EH (cell line): ENCODE measurements at regions not wholly inside any gene's neighbourhood (a gene's known extent, or its start where the extent isn't known, plus 50 kb on each side); places are given as distances from the start of the nearest gene placed in this dataset.
A peak's percentile ranks its signal among the peaks of the same experiment; 100 is the strongest.

Experiments used
- DNase-seq: peaks from one replicate; pipeline ENCODE4 v3.0.0-alpha.2; 2015; ENCODE audit warnings: low read depth

- DNase-seq, result no peak
Observed at GRCh38 chr2:238688193-238689153, 159.4 kb upstream of the TWIST2 start.

- DNase-seq, result no peak
Observed at GRCh38 chr2:238689331-238689730, 158.6 kb upstream of the TWIST2 start.

DNA sequence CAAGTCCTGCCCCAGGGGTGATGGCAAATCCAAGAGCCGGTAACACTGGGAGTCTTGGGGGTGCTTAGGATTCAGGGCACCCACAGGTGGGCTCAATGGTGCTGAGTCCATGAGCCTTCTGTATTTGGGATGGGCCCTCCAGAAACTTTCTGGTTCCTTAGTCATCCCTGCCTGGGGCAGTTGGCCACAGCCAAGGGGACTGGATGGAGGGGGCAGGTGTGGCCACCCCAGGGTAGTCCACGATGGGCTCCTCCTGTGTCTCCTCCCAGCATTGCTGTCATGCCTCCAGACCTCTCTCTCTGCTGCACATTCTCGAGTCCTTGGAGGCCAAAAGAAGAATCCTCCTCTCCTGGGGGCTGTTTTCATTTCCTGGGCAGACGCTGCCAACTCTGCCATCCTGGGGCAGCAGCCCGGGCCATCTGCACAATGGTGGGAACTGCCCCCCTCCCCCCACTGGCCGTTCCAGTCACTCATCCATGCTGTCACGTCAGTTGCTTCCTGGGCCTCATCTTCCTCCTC lies 158.0 kb upstream of the TWIST2 start:
- no peak for DNase-seq

GRCh38 chr2:238690511-238690910 lies 157.4 kb upstream of the TWIST2 start:
- no peak for DNase-seq

- DNase-seq, result peak; percentile 32
Observed at GRCh38 chr2:238691596-238692491, 156.0 kb upstream of the TWIST2 start.

DNA sequence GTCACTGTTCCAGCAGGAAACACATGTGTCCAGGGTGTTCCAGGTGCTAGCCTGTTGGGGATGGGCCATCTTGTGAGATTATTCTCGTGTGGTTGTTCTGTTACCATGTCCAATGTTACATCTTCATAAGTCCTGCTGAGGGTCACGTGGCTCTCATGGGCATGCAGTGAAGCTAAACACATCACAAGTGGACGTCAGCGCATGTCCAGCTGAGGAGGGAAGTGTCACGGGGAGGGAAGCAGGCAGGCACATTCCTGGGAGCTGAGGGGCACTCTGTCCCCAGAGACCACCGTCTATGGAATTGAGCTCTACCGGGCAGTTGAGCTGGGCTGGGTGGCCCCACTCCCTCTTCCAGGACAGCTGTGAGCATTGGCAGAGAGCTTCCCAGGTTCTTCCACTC lies 155.3 kb upstream of the TWIST2 start:
- no peak for DNase-seq

DNA sequence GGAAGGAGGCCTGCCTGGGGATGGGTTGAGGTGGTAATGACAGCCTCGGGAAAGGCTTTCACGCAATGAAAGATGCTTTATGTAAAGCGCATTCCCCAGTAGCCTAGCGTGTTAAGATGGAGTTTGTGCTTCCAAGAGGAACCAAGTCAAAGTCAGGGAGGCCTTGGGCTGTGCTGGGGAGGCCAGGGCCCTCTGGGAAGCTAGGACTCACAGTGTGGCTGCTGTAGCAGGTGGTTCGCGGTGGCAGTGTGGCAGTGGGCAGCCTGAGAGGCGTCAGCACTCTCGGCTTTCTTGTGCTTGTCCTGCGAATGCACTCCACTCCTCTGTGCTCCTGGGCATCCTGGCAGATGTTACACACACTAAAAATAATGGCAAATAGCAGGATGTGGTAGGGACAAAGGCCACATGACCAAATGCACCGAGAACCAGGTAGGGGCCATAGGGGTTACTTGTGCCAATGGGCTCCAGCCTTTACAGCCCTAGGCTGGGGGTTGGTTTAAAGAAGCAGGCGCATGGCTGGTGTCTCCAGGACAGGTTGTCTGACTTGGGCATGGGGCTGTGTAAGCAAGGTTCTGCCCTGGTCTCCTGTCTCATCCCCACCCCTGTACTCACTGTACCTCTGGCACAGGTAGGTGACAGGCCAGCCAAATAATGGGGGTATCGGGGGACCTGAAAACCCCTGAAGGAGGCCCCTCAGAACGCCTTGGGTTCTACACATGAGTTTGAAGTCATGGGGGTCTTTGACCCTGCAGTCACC lies 154.4 kb upstream of the TWIST2 start:
- no peak for DNase-seq

DNA sequence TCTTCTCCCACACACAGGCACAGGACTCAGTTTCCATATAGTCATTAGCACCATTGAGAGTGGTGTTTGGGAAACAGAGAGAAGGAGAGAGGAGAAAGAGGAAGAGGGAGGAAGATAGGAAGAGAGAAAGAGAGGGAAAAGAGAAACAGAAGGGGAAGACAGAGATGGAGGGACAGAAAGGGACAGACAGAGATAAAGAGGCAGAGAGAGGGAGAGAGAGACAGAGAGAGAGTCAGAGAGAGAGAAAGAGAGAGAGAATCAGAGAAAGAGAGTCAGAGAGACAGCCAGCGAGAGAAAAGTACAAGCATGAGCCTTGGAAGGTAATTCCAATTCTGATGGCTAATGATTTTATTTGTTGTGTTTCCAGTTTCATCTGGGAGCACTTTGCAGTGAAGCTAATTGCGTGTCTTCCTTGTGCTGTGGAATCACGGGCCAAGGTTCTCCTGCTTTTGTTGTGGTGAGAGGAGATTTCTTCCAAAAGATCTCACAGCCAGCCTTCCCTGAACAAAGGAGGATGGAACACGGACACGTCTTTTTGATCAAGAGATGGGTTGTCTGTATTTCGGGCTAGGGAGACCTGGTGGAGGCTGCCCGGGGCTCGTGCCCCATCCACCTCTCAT lies 153.6 kb upstream of the TWIST2 start:
- DNase-seq, result no peak

DNA sequence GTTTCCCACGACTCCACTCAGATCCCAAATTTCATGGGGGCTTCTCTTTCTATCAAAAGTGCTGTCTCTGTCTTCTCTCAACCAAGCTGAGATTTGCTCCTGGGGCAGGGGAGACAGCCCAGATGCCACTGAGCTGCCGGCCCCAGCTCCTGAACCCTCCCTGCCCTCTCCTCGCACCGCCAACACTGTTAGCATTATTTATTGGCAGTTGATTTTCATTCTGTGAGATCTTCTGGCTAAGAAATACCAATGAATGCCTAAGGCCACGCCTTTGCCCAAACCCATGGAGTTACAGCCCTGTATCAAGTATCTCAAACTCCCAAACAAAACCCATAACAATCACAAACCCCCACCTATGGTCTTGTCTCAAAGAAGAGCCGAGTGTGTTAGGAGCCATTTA lies 153.0 kb upstream of the TWIST2 start:
- DNase-seq, result no peak

DNA sequence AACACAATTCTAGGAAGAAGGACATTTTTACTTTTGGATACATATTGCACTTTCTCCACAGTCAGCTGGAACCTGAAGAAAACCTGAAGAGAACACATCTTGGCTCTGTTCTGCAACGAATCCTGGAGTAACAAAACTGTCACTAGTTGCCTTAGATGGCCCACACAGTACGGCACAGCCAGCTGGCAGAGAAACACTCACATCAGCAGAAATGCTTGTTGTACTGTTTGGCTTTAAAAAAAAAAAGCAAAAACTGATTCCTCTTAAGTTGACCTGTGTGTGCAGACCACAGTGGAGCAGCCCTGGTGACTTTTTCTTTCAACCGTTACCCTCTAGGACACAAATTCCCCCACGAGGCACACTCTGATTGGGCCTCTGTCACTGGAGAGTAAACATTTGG lies 152.3 kb upstream of the TWIST2 start:
- no peak for DNase-seq

DNA sequence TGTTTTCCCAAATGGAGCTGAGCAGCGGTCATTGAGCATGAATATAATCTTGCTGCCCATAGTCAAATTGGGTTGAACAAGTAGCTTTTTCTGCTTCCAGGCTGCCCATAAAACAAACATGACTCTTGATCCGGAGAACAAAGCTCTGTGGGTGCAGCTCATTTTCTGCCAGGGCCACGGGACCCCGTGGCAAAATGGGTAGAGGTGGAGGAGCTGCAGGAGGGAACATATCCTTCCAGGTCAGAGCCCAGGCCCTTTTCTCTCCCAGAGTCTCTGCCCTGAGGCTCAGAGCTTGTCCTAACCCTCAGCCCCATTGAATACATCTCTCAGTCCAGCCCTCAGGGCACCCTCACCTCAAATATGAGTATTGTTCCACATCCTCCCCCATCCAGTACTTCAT lies 151.6 kb upstream of the TWIST2 start:
- DNase-seq, result no peak

GRCh38 chr2:238696786-238697185 lies 151.1 kb upstream of the TWIST2 start:
- no peak for DNase-seq

- DNase-seq, result no peak
Observed at GRCh38 chr2:238697193-238698071, 150.5 kb upstream of the TWIST2 start.

DNA sequence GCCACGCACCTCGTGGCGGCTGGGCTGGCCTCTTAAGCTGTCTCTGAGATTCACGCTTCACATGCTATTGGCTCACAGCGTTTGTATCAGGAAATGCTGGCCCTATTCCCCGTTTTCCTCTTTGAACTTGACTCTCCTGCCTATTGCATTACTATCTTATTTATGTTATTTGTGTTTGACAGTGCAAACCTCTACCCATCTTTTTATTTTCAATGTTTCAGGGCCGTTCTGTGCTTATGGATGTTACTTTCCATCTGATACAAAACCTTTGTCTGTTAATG lies 149.9 kb upstream of the TWIST2 start:
- DNase-seq, result no peak

DNA sequence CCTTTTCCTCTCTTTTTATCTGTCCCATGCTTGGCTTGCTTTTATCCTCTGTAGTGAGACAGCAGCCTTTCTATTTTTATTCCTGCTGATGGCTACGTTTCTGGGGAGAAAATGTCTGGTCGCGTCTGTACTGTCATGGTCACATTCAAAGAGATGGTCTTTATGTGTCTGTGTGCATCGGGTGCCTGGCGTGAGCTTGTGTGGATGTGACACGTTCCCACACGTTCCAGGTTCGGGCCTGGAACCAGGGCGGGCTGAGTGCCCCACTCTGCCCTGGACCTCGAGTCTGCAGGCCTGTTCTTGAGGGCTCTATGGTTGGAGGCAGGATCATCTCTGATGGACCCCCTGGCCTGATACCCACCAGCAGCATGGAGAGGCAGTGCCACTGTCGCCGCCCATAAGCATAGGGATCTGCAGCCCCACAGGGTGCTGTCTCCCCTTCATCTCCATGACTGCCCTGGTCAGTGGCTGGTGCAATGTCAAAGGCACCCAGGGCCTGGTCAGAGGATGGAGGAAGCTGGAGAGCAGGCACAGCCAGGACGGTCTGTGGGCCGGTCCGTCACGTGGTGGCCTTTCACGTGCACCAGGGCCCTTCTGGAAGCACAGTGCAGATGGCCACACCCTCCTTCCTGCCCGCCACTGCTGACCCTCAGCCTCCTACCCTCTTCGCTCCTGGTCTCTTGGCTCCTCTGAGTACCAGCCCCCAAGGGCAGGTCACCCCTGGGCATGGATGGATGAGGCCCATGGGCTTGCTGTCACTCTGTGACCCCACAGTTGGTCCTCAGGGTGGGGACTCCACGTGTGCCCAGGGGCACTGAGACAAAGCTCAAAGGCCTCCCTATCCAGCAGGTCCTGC lies 149.2 kb upstream of the TWIST2 start:
- no peak for DNase-seq

DNA sequence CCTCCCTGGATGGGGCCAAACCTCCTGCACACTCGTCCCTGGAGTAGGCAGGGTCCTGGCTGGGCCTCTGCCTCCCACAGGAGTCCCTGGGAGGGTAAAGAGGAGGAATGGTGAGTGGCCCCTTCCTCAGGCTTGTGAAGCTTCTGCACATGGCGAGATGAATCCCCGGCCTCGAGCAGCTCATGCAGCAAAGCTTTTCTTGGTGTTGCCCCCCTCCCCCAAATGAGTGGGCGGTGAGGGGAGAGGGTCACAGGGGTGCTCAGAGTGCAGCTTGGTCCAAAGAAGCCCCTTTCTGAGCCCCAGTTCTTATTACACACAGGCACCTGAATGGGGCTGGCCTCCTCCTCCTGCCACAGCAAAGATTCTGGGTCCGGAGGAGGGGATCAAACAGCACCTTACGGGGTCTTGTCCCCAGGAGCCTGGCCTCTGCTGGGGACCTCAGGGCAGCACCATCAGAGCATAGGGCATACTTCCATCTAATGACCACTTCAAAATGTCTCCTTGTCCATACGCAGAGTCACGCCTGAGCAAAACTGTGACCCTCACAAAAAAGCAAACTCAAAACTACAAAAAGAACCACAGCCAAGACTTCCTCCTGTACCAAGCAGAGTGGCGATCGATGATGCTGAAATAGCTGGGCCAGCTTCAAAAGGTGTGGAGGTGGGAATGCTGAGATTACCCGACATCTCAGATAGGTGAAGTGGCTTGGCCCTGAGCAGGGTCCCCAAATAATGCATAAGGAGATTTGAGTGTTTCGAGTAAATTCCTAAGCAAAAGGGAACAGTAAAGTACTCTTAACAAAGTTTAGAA lies 148.4 kb upstream of the TWIST2 start:
- no peak for DNase-seq

- DNase-seq, result peak; percentile 68
Observed at GRCh38 chr2:238700117-238700457, 147.8 kb upstream of the TWIST2 start.

- DNase-seq, result no peak
Observed at GRCh38 chr2:238700506-238701340, 147.2 kb upstream of the TWIST2 start.
